ENCODE measurements at regions not wholly inside any gene's neighbourhood (a gene's known extent, or its start where the extent isn't known, plus 50 kb on each side); places are given as distances from the start of the nearest gene placed in this dataset.
"Not testable (repeated sequence)": the region's sequence is repeated elsewhere in the genome, so short reads cannot be mapped to it uniquely, and the experiment has no call there.

GRCh38 chr1:157357111-157357510, 195.2 kb downstream of the FCRL5 start:
- TF ChIP-seq EP300 (IDR thresholded peaks at IDR 0.05) (no peak), CTCF (IDR thresholded peaks at IDR 0.05) (no peak), POLR2A (IDR thresholded peaks at IDR 0.05) (no peak)
- WGBS, 2 donors = 78 to 80% methylated on average over 5 of the region's 5 CpGs
- no peaks in the 10 kb centered on the region for H3K9me3 ChIP-seq
- no peak overlapping the region for H3K27ac ChIP-seq
- H3K4me1 ChIP-seq = no peaks in the 10 kb centered on the region
- H3K36me3 ChIP-seq = no peaks in the 10 kb centered on the region
- DNase-seq (ENCODE audit: low spot score in 2 of 2) = no peak
- no peaks in the 10 kb centered on the region for H3K27me3 ChIP-seq
- no peak overlapping the region for H3K4me3 ChIP-seq

- H3K9me3 ChIP-seq = no peaks in the 10 kb centered on the region
- H3K4me1 ChIP-seq = no peaks in the 10 kb centered on the region
- TF ChIP-seq EP300 (IDR thresholded peaks at IDR 0.05) (no peak), CTCF (IDR thresholded peaks at IDR 0.05) (no peak), POLR2A (IDR thresholded peaks at IDR 0.05) (no peak)
- DNase-seq (ENCODE audit: low spot score in 2 of 2) = no peak
- 57 to 81% methylated on average over 3 of the region's 3 CpGs for WGBS, 2 donors
- H3K36me3 ChIP-seq = no peaks in the 10 kb centered on the region
- no peak overlapping the region for H3K27ac ChIP-seq
- no peak overlapping the region for H3K4me3 ChIP-seq
- H3K27me3 ChIP-seq = no peaks in the 10 kb centered on the region
Measured at GRCh38 chr1:157356601-157357000, 195.7 kb downstream of the FCRL5 start.

- TF ChIP-seq EP300 (IDR thresholded peaks at IDR 0.05) (no peak), POLR2A (IDR thresholded peaks at IDR 0.05) (no peak), CTCF (IDR thresholded peaks at IDR 0.05) (no peak)
- WGBS, 2 donors = 76 to 84% methylated on average over 2 of the region's 2 CpGs
- no peaks in the 10 kb centered on the region for H3K4me1 ChIP-seq
- no peaks in the 10 kb centered on the region for H3K27me3 ChIP-seq
- DNase-seq (ENCODE audit: low spot score in 2 of 2) = no peak
- no peak overlapping the region for H3K27ac ChIP-seq
- no peaks in the 10 kb centered on the region for H3K36me3 ChIP-seq
- H3K9me3 ChIP-seq = peaks cover 0 to 4% (median 0%) of the 10 kb centered on the region in 4 donors
- no peak overlapping the region for H3K4me3 ChIP-seq
Measured at GRCh38 chr1:157353546-157353945, 198.8 kb downstream of the FCRL5 start.

- H3K27ac ChIP-seq = no peak overlapping the region
- WGBS, 2 donors = 92 to 95% methylated on average over 1 of the region's 1 CpG
- H3K36me3 ChIP-seq = no peaks in the 10 kb centered on the region
- no peaks in the 10 kb centered on the region for H3K27me3 ChIP-seq
- no peak overlapping the region for H3K4me3 ChIP-seq
- H3K9me3 ChIP-seq = peaks cover 0 to 8% (median 0%) of the 10 kb centered on the region in 4 donors
- DNase-seq (ENCODE audit: low spot score in 2 of 2) = no peak
- no peaks in the 10 kb centered on the region for H3K4me1 ChIP-seq
- TF ChIP-seq CTCF (IDR thresholded peaks at IDR 0.05) = no peak
- TF ChIP-seq EP300 (IDR thresholded peaks at IDR 0.05) = no peak
- no peak for TF ChIP-seq POLR2A (IDR thresholded peaks at IDR 0.05)
Measured at GRCh38 chr1:157352817-157353408, 199.4 kb downstream of the FCRL5 start.

GRCh38 chr1:157352216-157352615, 200.1 kb downstream of the FCRL5 start:
- no peaks in the 10 kb centered on the region for H3K27me3 ChIP-seq
- DNase-seq (ENCODE audit: low spot score in 2 of 2) = no peak
- WGBS, 2 donors = 90 to 91% methylated on average over 3 of the region's 3 CpGs
- H3K27ac ChIP-seq = no peak overlapping the region
- no peaks in the 10 kb centered on the region for H3K4me1 ChIP-seq
- peaks cover 0 to 11% (median 0%) of the 10 kb centered on the region in 4 donors for H3K9me3 ChIP-seq
- H3K4me3 ChIP-seq = no peak overlapping the region
- H3K36me3 ChIP-seq = no peaks in the 10 kb centered on the region
- TF ChIP-seq EP300 (IDR thresholded peaks at IDR 0.05) = no peak
- TF ChIP-seq POLR2A (IDR thresholded peaks at IDR 0.05) = no peak
- no peak for TF ChIP-seq CTCF (IDR thresholded peaks at IDR 0.05)

GRCh38 chr1:157351800-157352199, 200.5 kb downstream of the FCRL5 start:
- H3K4me1 ChIP-seq; H3K36me3 ChIP-seq; DNase-seq (ENCODE audit: low spot score in 2 of 2); H3K4me3 ChIP-seq; H3K27ac ChIP-seq; H3K27me3 ChIP-seq: not testable (repeated sequence)
- peaks cover 0 to 11% (median 0%) of the 10 kb centered on the region in 4 donors for H3K9me3 ChIP-seq
- 72 to 82% methylated on average over 2 of the region's 2 CpGs for WGBS, 2 donors

Data from tibial nerve (tissue), 4 donors.